Body of pancreas (tissue), 4 donors: ENCODE measurements at regions not wholly inside any gene's neighbourhood (a gene's known extent, or its start where the extent isn't known, plus 50 kb on each side); places are given as distances from the start of the nearest gene placed in this dataset.

Source experiments
- CTCF ChIP-seq, 7 experiments: fragments of 450-650 bp in 4 of 7; fragments of 200-600 bp in 3 of 7; sonication (generic) in 3 of 7; IDR thresholded peaks; one replicate each; pipeline ENCODE4 v1.5.1; 2016 to 2019; ENCODE audit warnings: antibody characterized with exemption in 7 of 7
- POLR2A ChIP-seq, 3 donors: fragments of 450-650 bp; IDR thresholded peaks; one replicate each; pipeline ENCODE4 v1.6.1; 2016; ENCODE audit warnings: antibody characterized with exemption in 3 of 3, mild to moderate bottlenecking in 2 of 3

DNA sequence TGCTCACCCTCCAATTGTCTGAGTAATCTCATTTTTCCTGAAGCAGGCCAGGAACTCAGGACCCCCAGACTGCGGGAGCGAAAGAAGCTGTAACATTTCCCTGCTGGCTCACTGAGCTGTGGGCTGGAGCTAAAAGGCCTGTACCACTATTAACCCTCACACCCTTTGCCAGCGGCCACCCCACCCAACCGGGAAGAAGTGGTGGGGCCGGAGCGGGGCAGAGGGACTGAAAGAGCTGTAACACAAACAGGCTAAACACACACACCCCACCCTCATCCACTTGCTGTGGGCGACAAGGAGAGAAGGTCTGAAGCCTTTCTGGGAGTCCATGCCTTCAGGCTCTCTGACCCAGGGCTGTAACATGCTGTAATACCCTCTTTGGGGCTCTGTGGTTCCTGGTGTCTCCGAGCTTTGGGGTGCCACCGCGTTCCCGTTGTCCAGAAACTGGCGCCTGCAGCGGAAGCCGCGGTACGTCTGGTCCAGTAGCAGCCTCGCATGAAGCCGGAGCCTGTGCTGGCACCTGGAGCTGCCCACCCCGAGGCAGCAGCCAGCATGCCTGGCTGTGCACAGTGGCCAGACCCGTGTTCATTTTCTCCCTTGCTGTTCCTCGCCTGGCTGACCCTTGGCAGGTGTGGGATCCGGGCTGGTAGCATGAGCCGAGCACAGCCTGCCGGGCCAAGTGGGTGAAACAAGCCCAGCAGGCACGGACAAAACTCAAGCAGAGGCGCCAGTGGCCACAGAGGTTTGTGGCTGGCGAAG, 345.5 kb upstream of the MGAT4C start:
- TF ChIP-seq POLR2A (IDR thresholded peaks at IDR 0.05) = no peak
- TF ChIP-seq CTCF (IDR thresholded peaks at IDR 0.05) = no peak
